DND-41 (cell line): ENCODE measurements at regions not wholly inside any gene's neighbourhood (a gene's known extent, or its start where the extent isn't known, plus 50 kb on each side); places are given as distances from the start of the nearest gene placed in this dataset.

Experiments used
- ATAC-seq: fragments of 200-7000 bp; cut with Tn5 transposase; 3 replicates; pipeline ENCODE4 v1.9.1; 2021; ENCODE audit warnings: low read depth; ENCODE audit not compliant: insufficient read depth
- DNase-seq: peaks from one replicate; pipeline ENCODE4 v3.0.0-alpha.2; 2020
- H2AFZ ChIP-seq: 2 replicates; pipeline ENCODE4 v1.6.0; 2012; ENCODE audit warnings: low read depth, low read length
- H3K27ac ChIP-seq: 2 replicates; pipeline ENCODE4 v1.5.1; 2012; ENCODE audit warnings: low read length, inconsistent platforms
- H3K27me3 ChIP-seq: fragments of 200-600 bp; sonication (generic); 2 replicates; pipeline ENCODE4 v1.6.0; 2012; ENCODE audit warnings: low read length, mild to moderate bottlenecking, inconsistent platforms; ENCODE audit not compliant: insufficient read depth, poor library complexity
- H3K36me3 ChIP-seq: 2 replicates; pipeline ENCODE4 v1.5.1; 2012; ENCODE audit warnings: low read length, inconsistent platforms; ENCODE audit not compliant: insufficient read depth
- H3K4me1 ChIP-seq: 2 replicates; pipeline ENCODE4 v1.5.1; 2012; ENCODE audit warnings: mild to moderate bottlenecking, low read length; ENCODE audit not compliant: insufficient read depth
- H3K4me2 ChIP-seq: 2 replicates; pipeline ENCODE4 v1.6.0; 2012; ENCODE audit warnings: mild to moderate bottlenecking, moderate library complexity, low read length, inconsistent platforms; ENCODE audit not compliant: insufficient read depth
- H3K4me3 ChIP-seq, 2 experiments: fragments of 200-600 bp in 1 of 2; shearing (Covaris generic) in 1 of 2; 2 replicates each; pipeline ENCODE4 v1.5.1; 2012 to 2016; ENCODE audit warnings: inconsistent platforms in 2 of 2, low read length in 2 of 2, mild to moderate bottlenecking in 2 of 2, low read depth in 1 of 2, moderate library complexity in 1 of 2
- H3K79me2 ChIP-seq: 2 replicates; pipeline ENCODE4 v1.6.0; 2012; ENCODE audit warnings: low read length, inconsistent platforms; ENCODE audit not compliant: insufficient read depth
- H3K9ac ChIP-seq: 2 replicates; pipeline ENCODE4 v1.6.0; 2012; ENCODE audit warnings: low read depth, mild to moderate bottlenecking, inconsistent platforms, low read length, moderate library complexity
- H3K9me3 ChIP-seq: 2 replicates; pipeline ENCODE4 v1.5.1; 2012; ENCODE audit warnings: low read length, moderate library complexity, mild to moderate bottlenecking, inconsistent platforms; ENCODE audit not compliant: insufficient read depth, severe bottlenecking
- H4K20me1 ChIP-seq: 2 replicates; pipeline ENCODE4 v1.6.0; 2012; ENCODE audit warnings: low read length; ENCODE audit not compliant: insufficient read depth
- EZH2 ChIP-seq: IDR thresholded peaks from 3 replicates; pipeline ENCODE4 v1.6.1; 2012; ENCODE audit warnings: borderline replicate concordance, low read depth, mild to moderate bottlenecking, moderate library complexity, low read length, inconsistent platforms; ENCODE audit not compliant: severe bottlenecking
- TF ChIP-seq, protein P1 (sequence below): IDR thresholded peaks from 2 replicates; pipeline ENCODE4 v1.5.1; 2012; ENCODE audit warnings: borderline replicate concordance, low read length, moderate library complexity, mild to moderate bottlenecking; ENCODE audit not compliant: poor library complexity, severe bottlenecking; ENCODE audit errors: extremely low read depth

DNA sequence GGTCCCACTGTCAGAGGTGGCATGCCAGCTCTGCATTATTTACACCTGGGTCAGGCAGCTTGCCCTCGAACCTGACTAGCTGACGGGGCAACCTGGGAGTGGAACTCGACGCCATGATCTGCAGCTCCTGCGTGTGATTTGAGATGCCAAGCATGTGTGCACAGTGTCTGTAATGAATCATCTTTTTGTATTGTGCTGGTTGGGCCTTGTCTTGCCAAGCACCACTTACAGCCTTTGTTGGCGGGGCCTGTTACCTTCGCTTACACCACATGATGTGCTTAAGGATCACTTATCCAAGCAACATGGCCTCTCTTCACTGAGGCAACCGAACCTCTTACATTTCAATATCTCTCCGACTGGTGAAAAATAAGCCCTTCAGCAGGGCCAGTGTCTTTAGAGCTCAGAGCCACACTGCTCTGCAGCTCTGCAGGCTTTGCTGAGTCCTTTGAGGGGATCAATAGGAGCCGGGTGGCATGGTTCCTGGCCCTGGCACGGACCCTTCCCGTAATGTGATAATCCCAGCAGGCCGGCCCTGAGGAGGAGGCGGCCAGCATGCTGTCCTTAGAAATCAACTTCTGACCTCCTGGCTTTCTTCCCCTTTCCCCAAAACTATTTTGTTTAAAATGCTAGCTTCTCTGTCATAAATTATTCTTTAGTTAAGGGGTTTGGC, 297.7 kb upstream of the CD180 start:
- TF ChIP-seq, protein P1, sequence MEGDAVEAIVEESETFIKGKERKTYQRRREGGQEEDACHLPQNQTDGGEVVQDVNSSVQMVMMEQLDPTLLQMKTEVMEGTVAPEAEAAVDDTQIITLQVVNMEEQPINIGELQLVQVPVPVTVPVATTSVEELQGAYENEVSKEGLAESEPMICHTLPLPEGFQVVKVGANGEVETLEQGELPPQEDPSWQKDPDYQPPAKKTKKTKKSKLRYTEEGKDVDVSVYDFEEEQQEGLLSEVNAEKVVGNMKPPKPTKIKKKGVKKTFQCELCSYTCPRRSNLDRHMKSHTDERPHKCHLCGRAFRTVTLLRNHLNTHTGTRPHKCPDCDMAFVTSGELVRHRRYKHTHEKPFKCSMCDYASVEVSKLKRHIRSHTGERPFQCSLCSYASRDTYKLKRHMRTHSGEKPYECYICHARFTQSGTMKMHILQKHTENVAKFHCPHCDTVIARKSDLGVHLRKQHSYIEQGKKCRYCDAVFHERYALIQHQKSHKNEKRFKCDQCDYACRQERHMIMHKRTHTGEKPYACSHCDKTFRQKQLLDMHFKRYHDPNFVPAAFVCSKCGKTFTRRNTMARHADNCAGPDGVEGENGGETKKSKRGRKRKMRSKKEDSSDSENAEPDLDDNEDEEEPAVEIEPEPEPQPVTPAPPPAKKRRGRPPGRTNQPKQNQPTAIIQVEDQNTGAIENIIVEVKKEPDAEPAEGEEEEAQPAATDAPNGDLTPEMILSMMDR = no peak
- no peak for TF ChIP-seq EZH2
- Histone ChIP-seq H3K4me3 (no peak overlapping the region), H2AFZ (no peak overlapping the region), H4K20me1 (no peaks in the 10 kb centered on the region), H3K79me2 (no peaks in the 10 kb centered on the region), H3K27ac (no peak overlapping the region), H3K27me3 (no peaks in the 10 kb centered on the region), H3K9ac (no peak overlapping the region), H3K9me3 (peaks cover 2% of the 10 kb centered on the region), H3K4me2 (no peak overlapping the region), H3K4me1 (no peaks in the 10 kb centered on the region), H3K36me3 (no peaks in the 10 kb centered on the region)
- no peak for DNase-seq
- no peak for ATAC-seq

DNA sequence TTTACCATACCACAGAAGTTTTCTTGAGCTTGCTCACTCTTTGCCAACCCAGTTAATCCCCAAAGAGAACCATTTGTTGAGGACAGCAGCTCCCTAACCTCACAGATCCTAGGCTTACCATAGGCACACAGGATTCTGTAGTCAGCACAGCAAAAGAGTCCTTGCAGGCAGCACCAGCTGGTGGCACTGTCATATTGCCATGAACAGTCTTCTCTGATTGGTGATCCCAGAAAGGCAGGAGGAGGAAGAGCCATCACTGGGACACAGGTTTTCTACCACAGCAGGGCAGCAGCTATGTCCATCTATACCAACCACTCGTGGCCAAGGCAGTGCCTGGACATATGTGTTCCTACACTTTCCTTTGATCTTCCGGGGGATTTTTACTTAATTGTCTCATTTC, 297.1 kb upstream of the CD180 start:
- peak; percentile 15 for DNase-seq
- no peaks in the 10 kb centered on the region for H3K9me3 ChIP-seq
- H3K4me2 ChIP-seq = no peak overlapping the region
- H3K27me3 ChIP-seq = no peaks in the 10 kb centered on the region
- H3K9ac ChIP-seq = no peak overlapping the region
- H3K27ac ChIP-seq = no peak overlapping the region
- H3K4me3 ChIP-seq = no peak overlapping the region
- TF ChIP-seq, protein P1 = peak; percentile 63
- no peak for TF ChIP-seq EZH2
- H4K20me1 ChIP-seq = no peaks in the 10 kb centered on the region
- H2AFZ ChIP-seq = no peak overlapping the region
- H3K36me3 ChIP-seq = no peaks in the 10 kb centered on the region
- no peaks in the 10 kb centered on the region for H3K79me2 ChIP-seq
- ATAC-seq = peak; percentile 49; the same call in 2 of the 3 replicates
- H3K4me1 ChIP-seq = no peaks in the 10 kb centered on the region

DNA sequence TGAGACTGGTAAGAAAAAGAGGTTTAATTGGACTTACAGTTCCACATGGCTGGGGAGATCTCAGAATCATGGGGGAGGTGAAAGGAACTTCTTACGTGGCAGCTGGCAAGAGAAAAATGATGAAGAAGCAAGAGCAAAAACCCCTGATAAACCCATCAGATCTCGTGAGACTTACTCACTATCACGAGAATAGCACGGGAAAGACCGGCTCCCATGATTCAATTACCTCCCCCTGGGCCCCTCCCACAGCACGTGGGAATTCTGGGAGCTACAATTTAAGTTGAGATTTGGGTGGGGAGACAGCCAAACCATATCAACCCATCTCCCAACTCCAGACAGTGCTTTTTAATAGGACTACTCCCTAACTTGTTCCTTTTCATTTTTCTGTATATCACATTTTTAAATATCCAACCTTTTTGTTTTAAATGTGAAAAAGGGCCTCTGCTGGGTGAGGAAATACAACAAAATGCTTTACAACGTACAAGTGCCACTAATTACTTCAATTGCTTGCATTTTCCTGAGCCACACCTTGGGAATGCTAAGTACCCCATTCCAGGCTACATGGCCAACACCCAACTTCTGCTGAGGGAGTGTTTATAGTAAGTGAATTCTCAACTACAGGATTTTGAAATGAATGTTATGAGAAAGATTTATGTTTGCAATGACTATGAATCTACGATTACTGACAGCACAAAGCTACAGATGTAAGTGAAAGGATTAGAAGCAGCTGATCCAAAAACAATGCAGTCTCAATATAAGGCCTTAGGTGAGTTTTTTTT, 294.1 kb upstream of the CD180 start:
- ATAC-seq = no peak
- Histone ChIP-seq H3K9ac (no peak overlapping the region), H3K27ac (no peak overlapping the region), H3K4me3 (no peak overlapping the region), H3K4me2 (no peak overlapping the region), H3K36me3 (no peaks in the 10 kb centered on the region), H3K9me3 (no peaks in the 10 kb centered on the region), H3K79me2 (no peaks in the 10 kb centered on the region), H2AFZ (no peak overlapping the region), H4K20me1 (no peaks in the 10 kb centered on the region), H3K27me3 (no peaks in the 10 kb centered on the region), H3K4me1 (no peaks in the 10 kb centered on the region)
- TF ChIP-seq EZH2 = no peak
- TF ChIP-seq, protein P1 = no peak
- no peak for DNase-seq
